ENCODE measurements at regions not wholly inside any gene's neighbourhood (a gene's known extent, or its start where the extent isn't known, plus 50 kb on each side); places are given as distances from the start of the nearest gene placed in this dataset.
A peak's percentile ranks its signal among the peaks of the same experiment; 100 is the strongest.

- peak; percentile 89 to 94 (median 93) for DNase-seq
Observed at GRCh38 chr1:38138498-38139233, 92.1 kb upstream of the POU3F1 start.

- DNase-seq = no peak
Observed at GRCh38 chr1:38137164-38137563, 90.6 kb upstream of the POU3F1 start.

DNA sequence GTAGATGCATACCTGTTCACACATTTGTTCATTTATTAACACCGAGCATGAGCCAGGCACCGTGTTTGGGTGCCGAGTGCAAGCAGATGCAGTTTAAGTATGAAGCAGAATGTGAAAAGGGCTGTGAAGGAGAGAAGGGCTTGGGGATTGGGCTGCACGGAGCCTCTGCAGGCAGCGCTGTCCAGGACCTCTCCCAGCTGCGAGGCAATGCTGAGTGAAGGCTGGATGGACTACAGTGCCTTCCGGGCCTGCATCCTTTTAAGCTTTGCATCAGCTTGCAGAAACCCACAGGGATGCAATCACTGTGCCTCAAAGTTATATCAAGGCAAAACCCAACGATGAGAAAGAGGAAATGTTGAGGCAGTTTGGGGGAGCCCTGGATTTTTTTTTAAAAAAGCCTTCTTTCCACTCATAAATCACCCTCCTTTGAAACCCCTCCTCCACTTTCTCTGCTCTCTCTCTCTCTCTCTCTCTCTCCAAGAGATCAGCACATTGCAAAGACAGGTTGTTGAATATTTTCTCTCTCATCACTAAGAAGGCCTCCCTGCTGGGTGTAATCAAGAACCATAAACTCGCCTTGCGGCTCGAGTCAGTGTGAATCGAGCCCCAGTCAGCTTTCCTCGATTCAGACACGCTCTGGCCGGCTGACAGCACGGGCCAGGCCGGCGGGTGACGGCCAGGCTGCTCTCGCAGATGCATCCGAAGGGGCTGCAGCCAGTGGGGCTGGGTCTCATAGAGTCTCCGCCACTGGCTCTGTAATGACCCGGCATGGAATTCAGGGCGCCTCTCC lies 89.2 kb upstream of the POU3F1 start:
- DNase-seq = peak in 1 of 3 donors; percentile 51

GRCh38 chr1:38134294-38134755 lies 87.7 kb upstream of the POU3F1 start:
- DNase-seq = peak in 1 of 3 donors; percentile 68

DNA sequence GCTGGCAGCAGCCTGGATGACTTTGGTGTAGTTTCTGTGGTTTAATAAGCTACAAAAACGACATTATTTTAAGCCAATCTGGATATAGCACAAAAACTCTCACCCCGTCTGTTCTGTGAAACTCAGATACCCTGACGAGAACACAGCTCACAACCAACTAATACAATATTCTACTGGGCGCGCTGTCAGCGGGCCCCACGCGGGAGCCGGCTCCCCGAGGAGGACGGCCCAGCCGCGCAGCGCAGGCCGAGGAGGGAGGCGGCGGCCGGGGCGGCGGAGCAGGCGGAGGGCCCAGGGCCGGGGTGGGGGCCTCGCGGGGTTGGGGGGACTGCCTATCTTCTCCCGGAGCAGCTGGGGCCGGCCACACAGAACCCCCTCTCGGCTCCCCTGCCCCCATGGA lies 87.2 kb upstream of the POU3F1 start:
- no peak for DNase-seq

- DNase-seq = no peak
Observed at GRCh38 chr1:38133304-38133703, 86.7 kb upstream of the POU3F1 start.

GRCh38 chr1:38132681-38133080 lies 86.1 kb upstream of the POU3F1 start:
- no peak for DNase-seq

- DNase-seq = no peak
Observed at GRCh38 chr1:38131024-38131585, 84.5 kb upstream of the POU3F1 start.

- DNase-seq = no peak
Observed at GRCh38 chr1:38129971-38130370, 83.4 kb upstream of the POU3F1 start.

GRCh38 chr1:38129473-38129872 lies 82.9 kb upstream of the POU3F1 start:
- no peak for DNase-seq

DNA sequence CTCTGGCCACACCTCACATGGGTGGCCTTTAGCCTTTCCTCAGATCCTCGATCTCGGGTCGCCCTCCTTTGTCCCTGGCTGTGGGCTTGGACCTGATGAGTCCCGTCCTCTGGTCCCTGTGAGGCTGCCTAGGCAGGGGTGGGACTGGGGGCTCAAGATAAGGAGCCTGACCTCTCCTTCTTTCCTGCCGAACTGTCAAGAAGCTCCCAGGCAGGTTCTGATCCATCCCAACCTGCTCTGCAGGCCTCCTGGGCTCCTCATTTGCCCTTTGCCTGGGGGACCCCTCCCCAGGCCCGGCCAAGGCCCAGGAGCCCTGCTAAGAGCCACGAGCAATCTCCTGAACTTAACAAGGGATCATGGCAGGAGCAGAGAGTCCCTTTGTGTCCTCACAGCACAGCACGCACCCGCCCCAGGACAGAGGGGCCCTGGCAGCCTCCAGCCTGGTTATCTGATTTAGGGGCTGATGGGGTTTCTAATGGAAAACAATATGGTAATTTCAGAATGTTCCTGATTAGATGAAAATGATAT lies 82.4 kb upstream of the POU3F1 start:
- DNase-seq = no peak

GRCh38 chr1:38128511-38128910 lies 81.9 kb upstream of the POU3F1 start:
- DNase-seq = no peak

DNA sequence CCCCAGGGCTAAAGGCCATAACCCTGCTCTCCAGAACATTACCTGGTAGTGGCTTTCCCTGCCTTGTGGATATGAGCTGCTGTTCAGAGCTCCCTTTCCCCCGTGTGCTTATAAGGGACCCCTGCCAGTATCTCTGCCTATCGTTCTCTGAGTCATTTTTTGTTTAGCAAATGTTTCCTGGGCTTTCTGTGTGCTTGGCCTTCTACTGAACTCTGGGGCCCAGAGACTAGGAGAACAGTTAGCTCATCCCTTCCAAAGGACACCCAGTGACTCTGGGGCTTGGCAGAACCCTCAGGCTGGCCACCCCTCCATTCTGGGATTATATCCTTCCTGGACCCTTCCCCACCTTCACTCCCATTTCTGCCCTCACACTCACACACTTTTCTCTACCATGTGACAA lies 80.8 kb upstream of the POU3F1 start:
- peak; percentile 36 to 80 (median 45) for DNase-seq

DNA sequence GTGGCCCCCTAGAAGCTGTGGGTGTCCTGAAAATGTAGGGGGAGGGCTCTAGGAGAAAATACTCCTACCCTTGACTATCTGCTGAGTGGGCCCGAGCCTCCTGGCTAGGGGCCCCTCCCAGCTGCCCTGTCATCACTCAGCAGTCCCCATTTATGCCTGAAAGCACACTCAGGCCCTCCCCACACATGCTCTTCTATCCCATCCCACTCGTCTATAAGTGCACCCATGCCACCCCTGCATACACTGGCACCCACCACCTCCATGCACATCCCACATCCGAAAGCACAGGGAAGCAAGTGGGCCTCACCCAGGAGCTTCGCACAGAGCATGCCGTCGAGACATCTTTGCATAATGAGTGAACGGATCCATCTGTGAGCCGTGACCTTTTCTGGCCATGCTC lies 80.4 kb upstream of the POU3F1 start:
- DNase-seq = no peak

DNA sequence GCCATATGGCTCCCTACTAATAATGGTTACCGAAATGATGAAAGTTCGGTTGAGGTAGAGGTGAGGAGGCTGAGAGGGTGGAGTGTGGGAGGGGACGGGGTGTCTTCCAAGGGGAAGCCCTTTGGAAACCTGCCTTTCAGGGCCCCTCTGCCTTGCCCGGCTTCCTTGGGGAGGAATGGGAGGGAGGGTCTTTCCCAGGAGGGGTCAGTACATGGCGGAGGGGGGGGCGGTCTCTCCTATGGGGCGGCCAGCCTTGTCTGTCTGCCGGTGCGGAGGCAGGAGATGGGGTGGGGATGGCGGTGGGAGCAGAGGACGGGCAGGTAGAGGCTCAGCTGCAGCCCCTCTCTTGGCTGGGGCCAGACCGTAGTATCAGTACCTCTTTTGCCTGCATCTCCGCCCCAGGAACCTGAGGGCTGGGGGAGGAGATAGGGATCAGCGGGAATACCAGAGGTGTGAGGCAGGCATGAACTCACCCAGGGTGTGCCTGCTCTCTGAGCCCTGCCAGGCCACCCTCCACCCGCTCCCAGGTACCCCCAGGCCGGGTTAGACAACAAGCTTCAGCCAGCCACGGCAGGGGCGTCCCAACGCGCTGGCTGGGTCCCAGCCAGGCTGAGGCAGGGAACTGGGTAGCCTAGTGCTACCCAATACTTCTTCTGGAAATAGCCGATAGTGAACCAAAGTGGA lies 79.4 kb upstream of the POU3F1 start:
- DNase-seq = no peak

- no peak for DNase-seq
Observed at GRCh38 chr1:38125016-38125415, 78.4 kb upstream of the POU3F1 start.

GRCh38 chr1:38123356-38124135 lies 77.0 kb upstream of the POU3F1 start:
- DNase-seq = no peak

- no peak for DNase-seq
Observed at GRCh38 chr1:38121231-38121680, 74.7 kb upstream of the POU3F1 start.

GRCh38 chr1:38120552-38121230 lies 74.1 kb upstream of the POU3F1 start:
- DNase-seq = no peak

DNA sequence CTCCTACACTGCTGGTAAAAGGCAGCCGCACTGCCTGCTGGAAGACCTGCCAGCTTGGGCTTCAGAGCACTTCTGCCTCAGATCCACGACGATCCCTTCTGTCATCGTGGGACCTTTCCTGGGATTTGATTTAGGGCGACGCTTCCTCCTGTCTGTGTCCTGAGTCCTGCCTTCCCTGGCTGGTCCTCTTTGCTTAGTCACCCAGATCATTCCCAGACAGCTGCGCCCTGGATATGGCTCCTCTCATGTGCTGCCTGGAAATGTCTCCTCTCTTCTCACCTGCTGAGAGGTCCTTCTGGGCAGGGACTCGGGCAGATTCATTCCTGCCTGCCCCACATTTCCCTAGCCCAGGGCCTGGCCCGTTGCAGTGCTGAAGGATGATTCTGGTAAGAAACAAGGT lies 72.4 kb upstream of the POU3F1 start:
- no peak for DNase-seq

Data from muscle of back (tissue), 3 donors.